Gastroesophageal sphincter (tissue), 4 donors: ENCODE measurements at regions not wholly inside any gene's neighbourhood (a gene's known extent, or its start where the extent isn't known, plus 50 kb on each side); places are given as distances from the start of the nearest gene placed in this dataset.

Experiments used
- ATAC-seq: fragments of 150-250 bp; one replicate; pipeline ENCODE4 v1.9.1; 2016; ENCODE audit warnings: mild to moderate bottlenecking, moderate library complexity
- H3K27ac ChIP-seq, 4 donors: fragments of 200-600 bp; sonication (generic) in 3 of 4; 1 replicate in 3 of 4; 2 replicates in 1 of 4; pipeline ENCODE4 v1.5.1; 2016 to 2019
- H3K27me3 ChIP-seq: fragments of 200-600 bp; sonication (generic); one replicate; pipeline ENCODE4 v1.5.1; 2019
- H3K36me3 ChIP-seq, 2 donors: fragments of 200-600 bp; sonication (generic); one replicate each; pipeline ENCODE4 v1.5.1; 2019; ENCODE audit warnings: control low read depth in 1 of 2
- H3K4me1 ChIP-seq, 3 donors: fragments of 200-600 bp; sonication (generic); 1 replicate in 2 of 3; 2 replicates in 1 of 3; pipeline ENCODE4 v1.5.1; 2016 to 2019; ENCODE audit warnings: control low read depth in 2 of 3
- H3K4me3 ChIP-seq, 2 donors: fragments of 200-600 bp; sonication (generic); one replicate each; pipeline ENCODE4 v1.5.1; 2019; ENCODE audit warnings: mild to moderate bottlenecking in 1 of 2, moderate library complexity in 1 of 2
- H3K9me3 ChIP-seq, 3 donors: fragments of 200-600 bp; sonication (generic); one replicate each; pipeline ENCODE4 v1.5.1; 2017 to 2019; ENCODE audit warnings: control low read depth in 2 of 3
- EP300 ChIP-seq: sonication (generic); formaldehyde crosslinking; IDR thresholded peaks from one replicate; pipeline ENCODE4 v1.6.1; 2017; ENCODE audit warnings: antibody characterized with exemption, mild to moderate bottlenecking
- POLR2A ChIP-seq, 2 donors: fragments of 450-650 bp; IDR thresholded peaks; one replicate each; pipeline ENCODE4 v1.6.1; 2017; ENCODE audit warnings: antibody characterized with exemption in 2 of 2, mild to moderate bottlenecking in 2 of 2, moderate library complexity in 1 of 2
- POLR2AphosphoS5 ChIP-seq: sonication (generic); formaldehyde crosslinking; IDR thresholded peaks from one replicate; pipeline ENCODE4 v1.6.1; 2017; ENCODE audit warnings: antibody characterized with exemption
- WGBS, 2 donors: methylation state at CpG; one replicate each; pipeline ENCODE4 v1.1.5; 2018; ENCODE audit warnings: low coverage in 1 of 2; 5-methylcytosine and 5-hydroxymethylcytosine counted together
- TF ChIP-seq, protein P1 (sequence below), 4 experiments: fragments of 200-600 bp in 2 of 4; fragments of 450-650 bp in 2 of 4; sonication (generic) in 1 of 4; IDR thresholded peaks; one replicate each; pipeline ENCODE4 v1.5.1; 2017 to 2019; ENCODE audit warnings: antibody characterized with exemption in 4 of 4, mild to moderate bottlenecking in 2 of 4, moderate library complexity in 2 of 4

DNA sequence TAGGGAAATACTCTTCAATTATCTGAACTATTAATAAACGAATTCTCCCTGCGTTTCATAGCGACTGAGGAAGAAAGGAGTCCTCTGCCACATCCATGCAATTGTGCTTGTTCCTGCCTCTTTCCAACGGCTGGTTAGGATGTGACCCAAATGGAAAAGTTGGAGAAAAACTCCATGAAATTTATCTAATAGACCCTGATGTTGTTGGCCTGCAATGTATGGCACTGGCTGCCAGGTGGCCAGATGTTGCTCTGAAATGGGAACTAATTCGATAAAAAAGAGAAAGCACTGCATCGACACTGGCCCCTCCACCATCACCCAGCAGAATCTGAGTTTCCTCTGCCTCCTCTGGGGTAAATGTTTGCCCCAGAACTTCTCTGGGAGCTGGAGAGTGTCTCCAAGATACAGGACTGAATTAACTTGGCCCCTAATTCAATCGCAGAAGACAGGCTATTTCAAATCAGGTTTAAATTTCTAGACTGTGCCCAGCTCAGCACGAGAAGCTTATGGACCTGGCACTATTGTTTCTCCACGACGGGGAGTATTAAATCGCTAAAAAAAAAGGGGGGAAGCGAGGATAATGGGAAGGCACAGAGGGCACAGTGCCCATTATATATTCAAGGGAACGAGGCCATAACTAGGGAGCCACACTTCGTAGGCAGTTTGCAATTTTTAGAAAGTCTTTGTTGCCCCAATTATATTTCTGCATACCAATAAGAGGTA, 103.9 kb downstream of the ZIC5 start:
- TF ChIP-seq, protein P1, sequence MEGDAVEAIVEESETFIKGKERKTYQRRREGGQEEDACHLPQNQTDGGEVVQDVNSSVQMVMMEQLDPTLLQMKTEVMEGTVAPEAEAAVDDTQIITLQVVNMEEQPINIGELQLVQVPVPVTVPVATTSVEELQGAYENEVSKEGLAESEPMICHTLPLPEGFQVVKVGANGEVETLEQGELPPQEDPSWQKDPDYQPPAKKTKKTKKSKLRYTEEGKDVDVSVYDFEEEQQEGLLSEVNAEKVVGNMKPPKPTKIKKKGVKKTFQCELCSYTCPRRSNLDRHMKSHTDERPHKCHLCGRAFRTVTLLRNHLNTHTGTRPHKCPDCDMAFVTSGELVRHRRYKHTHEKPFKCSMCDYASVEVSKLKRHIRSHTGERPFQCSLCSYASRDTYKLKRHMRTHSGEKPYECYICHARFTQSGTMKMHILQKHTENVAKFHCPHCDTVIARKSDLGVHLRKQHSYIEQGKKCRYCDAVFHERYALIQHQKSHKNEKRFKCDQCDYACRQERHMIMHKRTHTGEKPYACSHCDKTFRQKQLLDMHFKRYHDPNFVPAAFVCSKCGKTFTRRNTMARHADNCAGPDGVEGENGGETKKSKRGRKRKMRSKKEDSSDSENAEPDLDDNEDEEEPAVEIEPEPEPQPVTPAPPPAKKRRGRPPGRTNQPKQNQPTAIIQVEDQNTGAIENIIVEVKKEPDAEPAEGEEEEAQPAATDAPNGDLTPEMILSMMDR (IDR thresholded peaks at IDR 0.05), result no peak
- no peak for TF ChIP-seq POLR2A (IDR thresholded peaks at IDR 0.05)
- no peak for TF ChIP-seq EP300
- H3K27ac ChIP-seq, result no peak overlapping the region
- H3K27me3 ChIP-seq, result no peaks in the 10 kb centered on the region
- no peak for ATAC-seq
- 84 to 89% methylated on average over 12 to 14 of the region's 14 CpGs for WGBS, 2 donors
- H3K9me3 ChIP-seq, result no peaks in the 10 kb centered on the region
- H3K4me1 ChIP-seq, result no peaks in the 10 kb centered on the region
- no peak overlapping the region for H3K4me3 ChIP-seq
- peaks cover 0 to 15% of the 10 kb centered on the region in 2 donors for H3K36me3 ChIP-seq

DNA sequence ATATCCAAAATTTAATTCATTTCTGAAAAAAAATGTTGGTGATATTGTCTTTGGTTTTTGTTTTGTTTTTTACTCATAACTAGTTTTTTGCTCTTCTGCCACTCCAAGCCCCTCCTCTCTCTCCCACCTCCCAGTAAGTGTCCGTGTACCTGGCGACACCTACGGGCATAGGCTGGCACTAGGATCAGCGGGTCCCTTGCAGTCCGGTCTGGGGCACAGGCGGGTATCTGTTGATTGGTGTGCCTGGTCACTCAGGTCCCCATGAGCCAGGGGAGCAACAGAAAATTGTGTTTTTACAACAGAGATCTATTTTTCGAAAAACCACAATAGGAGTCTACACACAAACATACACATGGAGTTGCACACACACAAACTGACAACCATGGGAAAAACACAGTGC, 104.8 kb downstream of the ZIC5 start:
- Histone ChIP-seq H3K4me1 (no peaks in the 10 kb centered on the region), H3K9me3 (no peaks in the 10 kb centered on the region), H3K27me3 (no peaks in the 10 kb centered on the region), H3K36me3 (peaks cover 0 to 15% of the 10 kb centered on the region in 2 donors), H3K4me3 (no peak overlapping the region), H3K27ac (no peak overlapping the region)
- no peak for ATAC-seq
- 93 to 100% methylated on average over 1 to 7 of the region's 7 CpGs for WGBS, 2 donors
- TF ChIP-seq EP300 (no peak), POLR2A (IDR thresholded peaks at IDR 0.05) (no peak)
- TF ChIP-seq, protein P1 (IDR thresholded peaks at IDR 0.05), result no peak

DNA sequence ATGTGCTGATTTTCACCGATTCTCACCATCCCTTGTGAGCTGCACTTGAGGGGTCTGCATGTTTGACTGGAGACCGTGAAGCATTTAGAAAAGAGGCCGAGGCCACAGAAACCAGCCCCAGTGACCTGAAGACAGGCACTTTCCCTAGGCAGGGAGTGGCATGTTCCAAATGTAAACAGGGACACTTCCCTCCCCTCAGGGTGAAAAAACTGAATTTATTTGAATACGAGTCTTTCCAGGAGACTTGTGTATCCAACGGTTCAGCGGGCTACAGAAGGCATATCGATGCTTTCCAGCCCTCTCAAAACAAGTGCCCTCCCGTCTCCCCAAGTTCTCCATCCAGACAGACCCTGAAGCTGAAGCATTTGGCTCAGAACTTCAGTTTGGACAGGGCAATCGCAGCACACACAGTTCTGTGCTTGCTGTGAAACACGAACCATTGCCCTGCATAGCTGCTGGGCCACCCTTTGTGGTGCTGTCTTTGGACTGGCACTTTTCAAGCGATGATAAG, 106.1 kb downstream of the ZIC5 start:
- H3K4me3 ChIP-seq, result no peak overlapping the region
- H3K4me1 ChIP-seq, result no peaks in the 10 kb centered on the region
- peaks cover 0 to 15% of the 10 kb centered on the region in 2 donors for H3K36me3 ChIP-seq
- no peaks in the 10 kb centered on the region for H3K9me3 ChIP-seq
- 89 to 92% methylated on average over 2 to 6 of the region's 11 CpGs for WGBS, 2 donors
- TF ChIP-seq POLR2A (IDR thresholded peaks at IDR 0.05) (no peak), POLR2AphosphoS5 (no peak), EP300 (no peak)
- TF ChIP-seq, protein P1 (IDR thresholded peaks at IDR 0.05), result no peak
- no peak overlapping the region for H3K27ac ChIP-seq
- ATAC-seq, result no peak
- no peaks in the 10 kb centered on the region for H3K27me3 ChIP-seq

DNA sequence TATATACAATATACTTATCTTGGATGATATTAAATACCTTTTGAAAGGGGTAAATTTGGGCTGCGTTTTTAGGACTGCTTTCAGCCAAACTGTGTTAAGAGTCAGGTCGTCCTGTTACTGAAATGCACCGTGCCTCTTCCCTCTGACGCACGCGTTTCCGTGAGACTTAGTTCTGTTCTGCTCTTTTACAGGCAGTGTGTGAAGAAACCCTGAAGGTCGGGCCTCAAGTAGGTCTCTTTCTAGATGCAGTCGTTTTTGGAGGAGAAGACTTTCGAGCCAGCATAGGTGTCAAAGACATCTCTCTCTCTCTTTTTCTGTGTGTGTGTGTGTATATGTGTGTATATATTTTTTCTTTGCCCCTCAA, 107.0 kb downstream of the ZIC5 start:
- Histone ChIP-seq H3K36me3 (peaks cover 0 to 15% of the 10 kb centered on the region in 2 donors), H3K4me1 (no peaks in the 10 kb centered on the region), H3K27me3 (no peaks in the 10 kb centered on the region), H3K9me3 (no peaks in the 10 kb centered on the region), H3K27ac (no peak overlapping the region), H3K4me3 (no peak overlapping the region)
- TF ChIP-seq, protein P1 (IDR thresholded peaks at IDR 0.05), result no peak
- no peak for TF ChIP-seq POLR2AphosphoS5
- TF ChIP-seq POLR2A (IDR thresholded peaks at IDR 0.05), result no peak
- no peak for TF ChIP-seq EP300
- 54 to 60% methylated on average over 8 to 10 of the region's 10 CpGs for WGBS, 2 donors
- no peak for ATAC-seq
